ENCODE measurements at regions not wholly inside any gene's neighbourhood (a gene's known extent, or its start where the extent isn't known, plus 50 kb on each side); places are given as distances from the start of the nearest gene placed in this dataset.

DNA sequence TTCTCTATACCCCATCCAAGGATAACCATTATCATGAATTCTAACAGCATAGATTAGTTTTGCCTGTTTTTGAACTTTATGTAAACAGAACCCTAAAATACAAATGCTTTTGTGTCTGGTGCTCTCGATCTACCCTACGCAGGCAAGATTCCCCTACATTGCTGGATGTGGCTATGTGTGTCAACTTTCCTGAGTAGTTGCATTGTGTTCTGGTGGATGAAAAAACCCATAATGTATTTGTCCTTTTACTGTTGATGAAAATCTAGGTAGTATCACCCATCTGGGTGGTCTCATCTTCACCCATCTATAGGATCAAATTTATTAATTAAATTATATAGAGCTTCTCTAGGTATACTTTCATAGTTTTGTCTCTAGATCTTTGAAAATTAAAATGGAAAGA, 211.7 kb downstream of the ANKRD60 start:
- H4K20me1 ChIP-seq (ENCODE audit: insufficient read depth, low read length) = no peaks in the 10 kb centered on the region; the same call in 1 of the 2 replicates
- H3K9ac ChIP-seq (ENCODE audit: low read length) = no peak overlapping the region
- peaks cover 83% of the 10 kb centered on the region for H3K27me3 ChIP-seq (ENCODE audit: low read depth, low read length)
- no peaks in the 10 kb centered on the region for H3K4me1 ChIP-seq (ENCODE audit: low read length)
- H3K79me2 ChIP-seq (ENCODE audit: low read length) = no peaks in the 10 kb centered on the region
- H3K36me3 ChIP-seq (replicated peaks; ENCODE audit: low read depth, low read length) = no peaks in the 10 kb centered on the region
- TF ChIP-seq EZH2phosphoT487 (IDR thresholded peaks at IDR 0.05; ENCODE audit: low read depth) = no peak
- TF ChIP-seq, protein P1, sequence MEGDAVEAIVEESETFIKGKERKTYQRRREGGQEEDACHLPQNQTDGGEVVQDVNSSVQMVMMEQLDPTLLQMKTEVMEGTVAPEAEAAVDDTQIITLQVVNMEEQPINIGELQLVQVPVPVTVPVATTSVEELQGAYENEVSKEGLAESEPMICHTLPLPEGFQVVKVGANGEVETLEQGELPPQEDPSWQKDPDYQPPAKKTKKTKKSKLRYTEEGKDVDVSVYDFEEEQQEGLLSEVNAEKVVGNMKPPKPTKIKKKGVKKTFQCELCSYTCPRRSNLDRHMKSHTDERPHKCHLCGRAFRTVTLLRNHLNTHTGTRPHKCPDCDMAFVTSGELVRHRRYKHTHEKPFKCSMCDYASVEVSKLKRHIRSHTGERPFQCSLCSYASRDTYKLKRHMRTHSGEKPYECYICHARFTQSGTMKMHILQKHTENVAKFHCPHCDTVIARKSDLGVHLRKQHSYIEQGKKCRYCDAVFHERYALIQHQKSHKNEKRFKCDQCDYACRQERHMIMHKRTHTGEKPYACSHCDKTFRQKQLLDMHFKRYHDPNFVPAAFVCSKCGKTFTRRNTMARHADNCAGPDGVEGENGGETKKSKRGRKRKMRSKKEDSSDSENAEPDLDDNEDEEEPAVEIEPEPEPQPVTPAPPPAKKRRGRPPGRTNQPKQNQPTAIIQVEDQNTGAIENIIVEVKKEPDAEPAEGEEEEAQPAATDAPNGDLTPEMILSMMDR (IDR thresholded peaks at IDR 0.05; ENCODE audit: low read depth, low read length) = no peak
- H2AFZ ChIP-seq (ENCODE audit: low read depth, low read length) = no peak overlapping the region
- no peaks in the 10 kb centered on the region for H3K9me3 ChIP-seq (ENCODE audit: insufficient read depth, low read length)
- H3K4me3 ChIP-seq (ENCODE audit: low read length) = no peak overlapping the region
- no peak overlapping the region for H3K27ac ChIP-seq (ENCODE audit: low read length)
- no peak overlapping the region for H3K4me2 ChIP-seq (ENCODE audit: low read length)

- H3K79me2 ChIP-seq (ENCODE audit: low read length) = no peaks in the 10 kb centered on the region
- H2AFZ ChIP-seq (ENCODE audit: low read depth, low read length) = no peak overlapping the region
- H3K4me3 ChIP-seq (ENCODE audit: low read length) = no peak overlapping the region
- no peaks in the 10 kb centered on the region for H3K36me3 ChIP-seq (replicated peaks; ENCODE audit: low read depth, low read length)
- TF ChIP-seq EZH2phosphoT487 (IDR thresholded peaks at IDR 0.05; ENCODE audit: low read depth) = no peak
- TF ChIP-seq, protein P1 (IDR thresholded peaks at IDR 0.05; ENCODE audit: low read depth, low read length) = no peak
- H3K27ac ChIP-seq (ENCODE audit: low read length) = no peak overlapping the region
- H3K9ac ChIP-seq (ENCODE audit: low read length) = no peak overlapping the region
- H4K20me1 ChIP-seq (ENCODE audit: insufficient read depth, low read length) = no peaks in the 10 kb centered on the region
- no peaks in the 10 kb centered on the region for H3K9me3 ChIP-seq (ENCODE audit: insufficient read depth, low read length)
- no peak overlapping the region for H3K4me2 ChIP-seq (ENCODE audit: low read length)
- H3K4me1 ChIP-seq (ENCODE audit: low read length) = no peaks in the 10 kb centered on the region
- peaks cover 66% of the 10 kb centered on the region for H3K27me3 ChIP-seq (ENCODE audit: low read depth, low read length)
Measured at GRCh38 chr20:58014628-58015315, 213.7 kb downstream of the ANKRD60 start.

DNA sequence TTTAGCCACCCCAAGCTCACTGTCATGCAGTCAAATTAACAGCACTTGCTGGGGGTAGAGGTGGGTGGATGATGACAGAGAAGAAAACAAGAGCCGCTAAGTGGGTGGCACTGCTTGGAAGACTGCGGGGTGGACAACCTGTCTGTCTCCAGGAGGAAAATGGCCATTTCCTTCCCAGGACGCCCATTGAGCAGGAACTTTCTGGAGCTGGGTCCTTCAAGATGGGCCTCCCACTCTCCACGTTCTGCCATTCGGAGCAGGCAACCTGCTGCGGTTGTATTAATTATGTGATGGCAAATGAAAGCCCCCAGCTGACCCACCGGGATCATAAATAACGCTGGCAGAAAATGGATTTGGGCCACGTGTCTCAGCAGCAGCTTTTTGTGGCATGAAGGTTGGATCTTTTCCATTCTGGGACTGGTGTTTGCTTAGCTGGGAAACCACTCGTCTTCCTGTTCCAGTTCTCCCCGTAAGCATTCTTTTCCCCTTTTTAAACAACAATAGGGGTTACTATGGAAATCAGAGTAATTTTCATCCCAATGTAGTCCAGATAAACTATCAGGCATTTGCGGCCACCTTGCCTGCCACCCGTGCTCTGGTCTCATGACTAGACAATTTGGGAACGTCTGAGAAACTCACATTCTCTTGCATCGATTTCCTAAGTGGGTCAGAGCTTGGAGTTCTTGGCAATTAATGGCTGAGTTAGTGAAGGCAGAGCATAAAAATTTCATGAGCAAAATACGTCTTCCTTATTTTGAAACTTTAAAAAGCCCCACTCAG, 215.5 kb downstream of the ANKRD60 start:
- Histone ChIP-seq H3K9ac (ENCODE audit: low read length) (no peak overlapping the region), H2AFZ (ENCODE audit: low read depth, low read length) (no peak overlapping the region), H3K36me3 (replicated peaks; ENCODE audit: low read depth, low read length) (no peaks in the 10 kb centered on the region), H3K27ac (ENCODE audit: low read length) (no peak overlapping the region), H3K4me1 (ENCODE audit: low read length) (no peaks in the 10 kb centered on the region), H3K27me3 (ENCODE audit: low read depth, low read length) (peaks cover 72% of the 10 kb centered on the region), H3K79me2 (ENCODE audit: low read length) (no peaks in the 10 kb centered on the region), H3K9me3 (ENCODE audit: insufficient read depth, low read length) (no peaks in the 10 kb centered on the region), H3K4me3 (ENCODE audit: low read length) (no peak overlapping the region), H3K4me2 (ENCODE audit: low read length) (no peak overlapping the region), H4K20me1 (ENCODE audit: insufficient read depth, low read length) (no peaks in the 10 kb centered on the region)
- TF ChIP-seq, protein P1 (IDR thresholded peaks at IDR 0.05; ENCODE audit: low read depth, low read length) = no peak
- no peak for TF ChIP-seq EZH2phosphoT487 (IDR thresholded peaks at IDR 0.05; ENCODE audit: low read depth)

DNA sequence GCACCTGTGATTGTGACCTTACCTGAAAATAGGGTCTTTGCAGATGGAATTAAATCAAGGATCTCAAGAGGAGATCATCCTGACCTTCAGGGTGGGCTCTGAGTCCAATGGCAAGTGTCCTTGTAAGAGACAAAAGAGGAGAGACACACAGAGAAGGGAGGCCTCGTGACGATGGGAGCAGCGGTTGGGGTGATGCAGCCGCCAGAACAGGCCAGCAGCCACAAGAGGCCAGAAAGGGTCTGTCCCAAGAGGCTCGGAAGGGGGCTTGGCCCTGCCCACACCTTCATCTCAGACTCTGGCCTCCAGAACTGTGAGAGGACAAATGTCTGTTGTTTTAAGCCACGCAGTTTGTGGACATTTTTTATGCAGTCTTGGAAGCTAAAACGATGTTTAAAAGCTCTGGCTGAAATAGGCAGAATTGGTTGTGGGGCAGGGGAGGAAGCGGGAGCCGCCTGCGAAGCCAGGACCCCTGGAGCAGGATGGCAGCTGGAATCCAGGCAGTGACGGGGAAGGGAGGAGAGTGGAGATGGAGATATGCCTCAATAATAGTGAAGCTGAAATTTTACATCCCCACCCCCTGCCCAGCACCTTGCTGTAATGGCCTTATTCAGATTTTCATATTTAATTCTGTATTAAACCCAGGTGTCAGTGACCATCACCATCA, 216.4 kb downstream of the ANKRD60 start:
- TF ChIP-seq EZH2phosphoT487 (IDR thresholded peaks at IDR 0.05; ENCODE audit: low read depth) = no peak
- TF ChIP-seq, protein P1 (IDR thresholded peaks at IDR 0.05; ENCODE audit: low read depth, low read length) = no peak
- Histone ChIP-seq H2AFZ (ENCODE audit: low read depth, low read length) (no peak overlapping the region), H3K27ac (ENCODE audit: low read length) (no peak overlapping the region), H3K4me3 (ENCODE audit: low read length) (no peak overlapping the region), H3K9ac (ENCODE audit: low read length) (no peak overlapping the region), H3K4me2 (ENCODE audit: low read length) (no peak overlapping the region), H3K9me3 (ENCODE audit: insufficient read depth, low read length) (no peaks in the 10 kb centered on the region), H3K79me2 (ENCODE audit: low read length) (no peaks in the 10 kb centered on the region), H3K36me3 (replicated peaks; ENCODE audit: low read depth, low read length) (no peaks in the 10 kb centered on the region), H3K4me1 (ENCODE audit: low read length) (no peaks in the 10 kb centered on the region), H3K27me3 (ENCODE audit: low read depth, low read length) (peaks cover 70% of the 10 kb centered on the region), H4K20me1 (ENCODE audit: insufficient read depth, low read length) (no peaks in the 10 kb centered on the region)
